Mesenteric fat pad (tissue), 1 donor: ENCODE measurements at regions not wholly inside any gene's neighbourhood (a gene's known extent, or its start where the extent isn't known, plus 50 kb on each side); places are given as distances from the start of the nearest gene placed in this dataset.

Source experiments
- DNase-seq: peaks from one replicate; pipeline ENCODE4 v3.0.0-alpha.2; 2020; ENCODE audit warnings: low spot score
- donor health status: DM: yes; HTN: yes; CAD: no.

DNA sequence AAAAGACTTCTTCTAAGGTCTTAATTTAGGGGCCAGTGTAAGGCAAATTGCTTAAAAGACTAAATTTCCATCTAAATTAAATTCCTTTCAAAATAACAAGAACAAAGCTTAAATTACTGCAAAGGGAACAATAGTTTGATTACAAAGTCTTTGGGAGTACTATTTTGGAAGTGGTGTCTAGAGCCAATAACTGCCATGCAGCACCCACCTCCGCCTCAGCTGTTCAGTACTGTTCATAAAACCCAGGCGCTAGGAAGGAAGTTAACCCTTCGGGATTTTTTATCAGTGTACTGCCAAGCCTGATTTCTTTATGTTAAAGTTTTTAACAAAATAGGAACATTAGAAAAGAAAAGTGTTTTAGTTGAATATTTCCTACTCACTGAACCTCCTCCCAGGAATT lies 210.1 kb downstream of the LIG4 start:
- DNase-seq, result no peak

DNA sequence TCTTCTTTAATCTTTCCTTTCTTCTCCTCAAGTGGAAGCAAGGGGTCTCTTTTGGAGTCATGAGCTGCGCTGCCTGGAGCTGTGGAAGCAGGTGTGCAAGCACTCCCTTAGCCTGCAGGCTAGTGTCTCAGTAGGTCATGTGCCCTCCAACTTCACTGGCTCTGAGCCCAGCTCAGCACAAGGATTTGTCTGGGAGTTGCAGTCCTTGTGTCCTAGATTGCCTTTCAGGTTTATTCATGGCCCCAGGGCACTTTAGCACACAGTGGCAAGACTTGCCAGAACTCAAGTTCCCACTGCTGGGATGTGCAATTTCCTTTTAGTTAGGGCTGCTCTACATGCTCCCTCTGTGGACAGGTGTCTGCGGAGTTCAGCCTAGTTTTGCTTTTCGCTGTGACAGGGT lies 211.7 kb downstream of the LIG4 start:
- no peak for DNase-seq

DNA sequence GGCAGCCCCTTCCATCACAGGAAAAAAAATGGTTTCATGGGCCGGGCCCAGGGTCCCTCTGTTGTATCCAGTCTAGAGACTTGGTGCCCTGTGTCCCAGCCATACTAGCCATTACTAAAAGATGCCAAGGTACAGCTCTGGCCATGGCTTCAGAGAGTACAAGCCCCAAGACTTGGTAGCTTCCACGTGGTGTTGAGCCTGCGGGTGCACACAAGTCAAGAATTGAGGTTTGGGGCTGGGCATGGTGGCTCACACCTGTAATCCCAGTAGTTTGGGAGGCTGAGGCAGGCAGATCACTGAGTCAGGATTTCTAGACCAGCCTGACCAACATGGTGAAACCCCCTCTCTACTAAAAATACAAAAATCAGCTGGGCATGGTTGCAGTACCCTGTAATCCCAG lies 214.3 kb downstream of the LIG4 start:
- no peak for DNase-seq

DNA sequence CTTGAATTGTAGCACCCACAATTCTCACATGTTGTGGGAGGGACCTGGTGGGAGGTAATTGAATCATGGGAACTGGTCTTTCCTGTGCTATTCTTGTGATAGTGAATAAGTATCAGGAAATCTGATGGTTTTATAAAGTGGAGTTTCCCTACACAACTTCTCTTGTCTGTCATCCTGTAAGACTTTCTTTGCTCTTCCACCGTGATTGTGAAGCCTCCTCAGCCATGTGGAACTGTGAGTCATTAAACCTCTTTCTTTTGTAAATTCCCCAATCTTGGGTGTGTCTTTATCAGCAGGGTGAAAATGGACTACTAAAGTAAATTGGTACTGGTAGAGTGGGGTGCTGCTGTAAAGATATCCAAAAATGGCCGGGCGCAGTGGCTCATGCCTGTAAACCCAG lies 215.6 kb downstream of the LIG4 start:
- DNase-seq, result no peak

DNA sequence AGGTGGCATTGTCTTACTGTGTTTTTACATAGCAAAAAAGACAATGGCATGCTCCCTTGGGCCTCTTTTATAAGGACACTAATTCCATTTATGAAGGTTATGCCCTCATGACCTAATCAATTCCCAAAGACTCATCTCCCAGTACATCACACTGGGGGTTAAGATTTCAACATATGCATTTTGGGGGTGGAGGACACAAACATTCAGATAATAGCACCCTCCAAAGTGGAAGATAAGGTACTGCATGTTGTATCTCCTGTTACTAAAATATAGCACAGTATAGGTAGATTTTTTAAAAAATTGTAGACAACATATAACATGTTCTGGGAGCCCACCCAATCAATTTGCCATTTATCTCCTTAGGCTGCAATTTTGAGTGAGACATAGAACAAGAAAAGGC lies 221.2 kb downstream of the LIG4 start:
- no peak for DNase-seq

DNA sequence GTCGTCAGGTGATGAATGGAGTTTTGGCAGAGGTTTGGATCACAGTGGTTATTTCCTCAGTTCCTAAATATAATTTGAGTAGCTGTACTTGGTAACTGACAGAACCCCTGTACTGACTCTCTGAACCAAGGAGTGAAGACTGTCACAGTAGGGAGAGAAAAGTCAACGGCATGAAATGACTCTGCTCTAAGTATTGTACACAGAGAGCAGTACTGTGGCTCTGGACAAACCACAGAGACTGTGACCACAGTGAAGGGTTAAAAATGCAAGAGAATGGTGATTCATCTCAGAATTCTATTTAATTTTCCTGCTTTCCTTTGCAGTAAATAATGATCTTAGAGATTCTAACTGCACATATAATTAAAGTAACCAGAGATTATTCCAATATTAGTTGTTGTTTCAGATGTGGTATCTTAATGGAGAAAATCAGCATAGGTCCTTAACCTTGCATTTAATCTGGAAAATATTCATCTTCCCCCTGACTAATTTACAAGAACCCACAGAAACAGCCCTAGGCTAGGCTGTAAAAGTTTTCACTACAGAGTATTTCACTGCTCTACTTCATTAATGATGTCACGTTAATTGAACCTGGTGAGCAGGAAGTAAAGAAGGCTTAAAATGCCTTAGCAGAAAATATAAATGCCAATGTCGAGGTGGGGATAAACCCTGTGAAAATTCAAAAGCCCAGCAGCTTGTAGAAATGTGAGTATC lies 221.9 kb downstream of the LIG4 start:
- DNase-seq, result no peak

DNA sequence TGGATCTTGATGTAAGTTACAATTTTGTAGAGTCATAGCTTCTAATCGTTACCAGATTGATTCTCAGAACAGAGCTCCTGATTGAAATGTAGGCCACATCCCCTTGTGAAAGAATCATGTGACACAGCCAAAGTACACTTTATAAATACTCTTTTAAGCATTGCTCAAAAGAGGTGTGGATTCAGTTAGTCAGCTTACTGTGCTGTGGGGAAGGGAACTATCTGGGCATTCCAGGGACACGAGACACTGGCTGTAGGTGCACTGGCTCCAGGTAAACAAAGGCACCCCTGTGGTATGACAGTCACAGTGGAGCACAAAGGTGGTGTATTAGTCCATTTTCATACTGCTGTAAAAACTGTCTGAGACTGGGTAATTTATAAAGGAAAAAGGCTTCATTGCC lies 222.8 kb downstream of the LIG4 start:
- DNase-seq, result no peak

DNA sequence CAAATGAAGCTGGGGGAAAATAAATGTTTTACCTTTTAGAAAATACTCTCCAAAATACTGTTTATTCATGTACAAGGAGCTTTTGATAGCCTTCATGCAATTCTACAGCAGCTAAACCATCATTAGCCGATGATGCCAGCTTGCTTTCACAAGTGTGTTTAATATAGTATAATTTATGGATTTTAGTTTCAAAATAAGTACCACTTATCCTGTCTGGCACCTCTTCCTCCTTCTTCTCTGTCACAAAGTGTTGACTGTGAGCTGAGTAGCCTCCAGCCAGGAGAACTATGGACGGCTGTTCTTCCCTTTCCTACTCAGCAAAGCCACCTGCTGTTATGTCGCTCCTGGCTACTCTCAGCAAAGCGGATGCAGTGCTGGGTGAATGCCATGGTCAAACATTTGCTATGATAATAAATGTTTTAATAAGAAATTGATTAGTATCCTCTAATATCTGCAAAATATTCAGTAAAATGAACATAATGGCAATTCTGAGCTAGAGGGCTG lies 238.2 kb downstream of the LIG4 start:
- no peak for DNase-seq

DNA sequence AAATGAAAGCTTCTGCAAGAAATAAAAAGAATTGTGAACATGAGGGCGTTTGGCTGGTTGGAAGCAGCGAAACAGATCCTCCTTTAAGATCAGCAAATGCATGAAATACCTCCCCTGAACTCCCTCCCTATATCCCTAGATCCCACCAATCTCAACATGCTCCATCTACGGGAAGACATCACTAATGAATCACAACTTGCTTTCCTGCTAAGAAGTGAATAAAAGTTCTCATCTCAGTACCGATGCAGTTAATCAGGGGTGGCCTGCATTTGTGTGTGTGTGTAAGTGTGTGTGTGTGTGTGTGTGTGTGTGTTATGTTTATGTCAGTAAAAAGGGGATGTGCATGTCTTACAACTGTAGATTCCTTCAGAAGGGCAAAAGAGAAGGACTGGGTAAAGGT lies 238.7 kb downstream of the LIG4 start:
- DNase-seq, result no peak

DNA sequence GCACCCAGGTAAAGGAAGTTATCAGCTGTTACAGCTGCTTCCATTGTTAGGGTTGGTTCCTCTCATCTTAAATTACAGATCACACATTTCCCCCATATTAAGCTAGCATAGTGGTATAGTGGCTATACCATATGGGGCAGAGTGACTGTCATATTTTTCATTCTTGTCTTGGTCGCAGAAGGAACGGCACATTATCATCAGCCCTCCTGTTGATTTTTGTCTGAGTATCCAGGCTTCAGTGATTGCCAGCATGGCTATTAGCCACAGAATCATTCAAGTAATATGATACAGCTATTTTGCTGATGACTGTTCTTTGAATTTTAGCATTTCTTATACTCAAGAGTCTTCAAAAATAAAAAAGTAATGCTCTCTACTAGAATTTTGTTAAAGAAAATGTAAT lies 240.9 kb downstream of the LIG4 start:
- no peak for DNase-seq

DNA sequence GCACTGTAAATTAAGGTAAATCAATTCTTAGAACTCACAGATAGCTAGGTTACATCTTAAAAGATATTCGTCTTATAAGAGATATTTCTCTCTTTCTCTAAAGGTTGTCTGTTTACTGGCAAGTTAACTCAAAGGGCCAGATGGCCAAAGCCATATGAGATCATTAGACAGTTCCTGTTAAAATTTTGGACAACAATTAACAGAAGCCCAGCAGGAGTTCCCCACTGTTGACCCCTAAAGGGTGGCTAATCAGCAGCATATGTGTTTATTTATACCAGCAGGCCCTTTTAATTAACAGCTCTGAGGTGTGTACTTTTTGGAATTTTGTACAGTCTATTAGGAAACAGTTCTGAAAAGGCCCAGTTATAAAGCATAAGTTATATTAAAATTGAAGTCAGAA lies 245.8 kb downstream of the LIG4 start:
- no peak for DNase-seq

DNA sequence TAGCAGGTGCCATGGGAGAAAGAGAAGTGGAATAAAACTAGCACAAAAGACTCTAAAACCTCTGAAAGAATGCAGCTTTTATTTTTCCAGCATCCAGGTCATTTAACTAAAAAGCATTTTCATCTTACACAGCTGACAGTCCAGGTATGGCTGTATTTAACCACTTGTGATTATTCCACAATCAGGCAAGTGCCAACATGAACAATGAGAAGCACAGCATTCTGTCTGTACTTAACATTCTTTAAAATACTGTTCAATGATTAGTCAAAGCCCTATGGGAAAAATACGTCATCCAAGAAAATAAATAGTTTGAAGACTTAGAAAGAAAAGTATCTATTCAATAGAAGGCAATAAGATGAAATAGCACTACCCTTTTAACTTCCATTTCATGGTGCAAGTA lies 246.9 kb downstream of the LIG4 start:
- DNase-seq, result no peak

DNA sequence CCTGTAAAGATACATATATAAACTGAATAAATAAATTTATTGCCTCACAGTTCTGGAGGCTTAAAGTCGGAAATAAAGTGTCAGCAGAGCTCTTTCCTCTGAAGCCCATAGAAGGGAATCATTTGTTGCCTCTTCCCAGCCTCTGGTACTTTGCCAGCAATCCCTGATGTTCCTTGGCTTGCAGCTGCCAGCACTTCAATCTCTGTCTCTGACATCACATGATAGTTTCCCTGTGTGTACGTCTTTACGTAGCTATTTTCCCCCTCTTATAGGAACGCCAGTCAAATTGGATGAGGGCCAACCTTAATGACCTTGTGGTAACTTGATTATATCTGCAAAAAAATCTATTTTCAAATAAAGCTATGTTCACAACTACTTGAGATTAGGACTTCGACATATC lies 250.9 kb downstream of the LIG4 start:
- no peak for DNase-seq

DNA sequence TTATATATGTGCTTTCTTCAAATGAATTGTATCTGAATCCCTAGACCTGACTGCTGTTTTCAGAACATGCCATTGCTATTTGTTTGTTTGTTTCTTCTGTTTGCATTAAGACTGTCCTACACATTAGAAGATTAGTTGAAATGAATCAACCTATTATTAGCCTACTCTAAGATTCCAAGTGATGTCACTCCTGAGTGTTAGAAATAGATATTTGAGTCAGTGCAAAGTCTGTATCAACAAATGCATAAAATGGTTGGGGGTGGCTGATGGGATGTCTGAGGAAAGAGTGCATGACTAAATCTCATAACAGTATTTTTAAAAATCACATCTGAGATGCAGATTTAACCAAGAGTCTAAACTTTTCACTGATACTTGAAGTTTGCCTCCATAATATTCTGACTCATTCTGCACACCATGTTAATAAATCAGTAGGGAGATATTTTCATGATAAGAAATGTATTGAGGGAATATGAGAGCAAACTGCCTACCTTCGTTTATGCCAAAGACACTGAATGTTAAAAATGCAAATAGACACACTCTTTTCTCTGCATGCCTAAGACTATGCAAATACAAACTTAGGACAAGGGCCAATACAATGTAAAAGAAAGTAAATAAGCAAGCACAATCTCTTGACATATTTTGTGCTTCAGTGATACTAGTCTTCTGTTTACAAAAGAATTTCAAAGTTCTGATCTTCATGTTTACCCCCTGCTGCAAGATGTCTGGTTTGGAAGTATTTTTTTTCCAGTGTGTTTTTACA lies 253.3 kb downstream of the LIG4 start:
- DNase-seq, result no peak

DNA sequence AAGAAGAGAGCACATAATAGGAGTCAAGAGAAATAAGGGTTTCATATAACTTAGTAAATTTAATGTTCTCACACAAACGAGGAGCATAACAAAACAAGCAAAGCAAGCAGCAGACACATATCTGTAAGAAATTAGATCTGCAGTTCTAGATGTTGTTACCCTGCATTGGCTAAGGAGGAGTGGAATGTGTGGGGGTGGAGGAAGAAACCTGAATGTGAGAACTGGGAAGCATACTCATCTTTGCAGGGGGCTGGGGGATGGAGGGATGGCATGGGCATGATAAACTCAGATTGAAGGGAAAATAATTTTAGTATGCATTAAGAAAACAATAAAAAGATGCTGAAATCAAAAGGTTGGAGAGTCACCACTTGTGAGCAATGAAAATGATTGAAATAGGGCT lies 255.0 kb downstream of the LIG4 start:
- DNase-seq, result no peak

DNA sequence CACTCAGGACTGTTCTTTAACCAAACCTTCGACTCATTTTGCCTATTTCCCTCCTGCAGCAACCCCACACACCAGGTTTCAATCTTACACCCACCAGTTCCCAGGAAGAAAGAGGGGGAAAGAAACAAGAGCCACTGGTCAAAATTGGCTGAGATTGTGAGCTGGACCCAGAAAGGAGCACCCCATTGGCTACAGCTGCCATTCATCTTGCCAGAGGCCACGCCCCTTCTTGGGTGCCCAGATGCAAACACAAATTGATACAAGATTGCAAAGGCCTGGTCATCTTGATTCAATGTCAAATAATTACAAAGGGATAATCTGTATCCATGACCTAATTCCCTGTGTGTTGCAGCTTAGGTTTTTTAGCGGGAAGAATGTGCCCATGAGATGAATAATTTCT lies 258.4 kb downstream of the LIG4 start:
- no peak for DNase-seq

DNA sequence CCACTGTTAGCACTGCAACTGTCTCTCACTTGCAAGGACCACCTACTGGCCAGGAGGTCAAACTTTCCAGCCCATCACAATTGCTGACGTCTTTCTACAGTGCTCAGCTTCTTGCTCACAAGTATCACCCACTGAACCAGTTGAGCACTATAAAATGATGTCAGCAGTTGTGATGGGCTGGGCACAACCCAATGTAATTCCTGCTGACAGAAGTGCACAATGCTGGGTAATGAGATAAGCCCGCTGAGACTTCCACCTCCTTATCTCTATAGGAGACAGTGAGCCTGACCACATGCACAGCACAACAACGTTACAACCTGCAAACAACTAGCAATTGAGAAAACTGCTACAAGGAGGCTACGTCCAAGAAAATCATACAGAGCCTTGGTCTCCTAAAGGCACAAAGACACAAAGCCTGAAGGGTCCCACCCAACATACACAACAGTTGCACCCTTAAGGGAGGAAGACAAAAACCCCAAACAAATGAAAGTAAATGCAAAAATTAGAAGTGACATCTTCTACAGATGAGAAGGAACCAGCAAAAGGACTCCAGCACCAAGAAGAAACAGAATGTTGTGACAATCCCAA lies 273.2 kb downstream of the LIG4 start:
- DNase-seq, result no peak

DNA sequence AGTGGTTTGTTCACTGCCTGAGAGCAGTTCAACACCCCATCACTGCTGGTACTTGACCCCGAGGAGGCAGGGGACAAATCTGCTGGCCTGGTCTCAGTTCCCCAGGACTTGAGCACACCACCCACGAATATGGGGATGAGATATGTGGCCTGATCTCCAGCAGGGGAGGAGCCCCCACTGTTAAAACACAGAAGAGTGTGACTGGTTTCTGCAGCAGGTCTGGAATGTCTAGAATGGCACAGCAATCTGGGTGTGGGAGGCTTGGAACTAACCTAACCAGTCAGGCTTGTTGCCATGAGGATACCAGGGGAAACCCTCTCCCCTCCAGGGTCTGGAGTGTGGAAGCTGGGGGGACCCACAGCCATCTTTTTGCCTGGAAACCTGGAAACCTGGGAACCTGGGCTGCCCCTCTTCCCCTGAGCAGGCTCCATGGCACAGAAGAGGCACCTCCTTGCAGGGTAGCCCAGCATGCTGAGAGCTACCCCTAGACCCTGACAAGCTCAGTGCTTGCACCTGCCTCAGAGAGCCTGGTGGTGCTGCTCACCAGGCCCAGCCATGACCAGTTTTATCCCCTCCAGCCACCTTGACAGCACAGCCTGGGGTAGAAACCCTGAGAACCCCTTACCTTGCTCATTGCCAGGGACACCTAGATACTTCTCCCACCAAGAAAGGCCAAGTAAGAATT lies 273.8 kb downstream of the LIG4 start:
- no peak for DNase-seq

DNA sequence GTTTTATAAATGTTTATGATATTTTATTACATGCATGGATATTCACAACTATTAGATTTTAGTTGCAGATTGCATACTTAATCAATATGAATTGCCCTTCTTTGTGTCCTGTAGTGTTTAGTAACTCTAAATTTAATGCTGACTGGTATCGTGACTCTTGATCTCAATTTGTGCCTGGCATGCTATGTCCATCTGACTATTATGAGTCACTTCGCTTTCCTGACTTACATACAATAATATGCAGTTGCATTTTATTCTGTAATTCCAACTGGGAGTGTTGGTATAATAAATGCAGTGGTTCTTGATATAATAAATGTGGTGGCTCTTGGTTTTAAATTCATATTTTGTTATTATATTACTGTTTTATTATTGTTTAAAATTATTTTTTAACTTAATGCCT lies 277.5 kb downstream of the LIG4 start:
- no peak for DNase-seq

DNA sequence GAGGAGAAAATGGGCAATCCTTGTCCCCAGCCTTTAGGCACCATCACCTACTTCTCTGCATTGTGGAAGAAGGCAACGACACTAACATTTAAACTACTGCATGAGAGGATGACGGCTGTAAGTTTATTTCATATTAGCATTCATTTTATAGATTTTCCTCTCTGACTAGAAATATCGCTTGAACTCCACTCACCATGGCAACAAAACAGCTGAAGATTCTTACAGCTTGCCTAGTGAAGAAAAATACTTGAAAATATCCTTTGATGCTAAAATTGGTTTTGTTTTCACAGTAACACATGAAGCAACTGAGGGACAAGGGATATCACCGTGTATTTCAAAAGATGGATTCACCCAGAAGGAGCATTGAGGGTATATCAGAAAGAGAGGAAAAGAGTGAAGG lies 284.3 kb downstream of the LIG4 start:
- no peak for DNase-seq

DNA sequence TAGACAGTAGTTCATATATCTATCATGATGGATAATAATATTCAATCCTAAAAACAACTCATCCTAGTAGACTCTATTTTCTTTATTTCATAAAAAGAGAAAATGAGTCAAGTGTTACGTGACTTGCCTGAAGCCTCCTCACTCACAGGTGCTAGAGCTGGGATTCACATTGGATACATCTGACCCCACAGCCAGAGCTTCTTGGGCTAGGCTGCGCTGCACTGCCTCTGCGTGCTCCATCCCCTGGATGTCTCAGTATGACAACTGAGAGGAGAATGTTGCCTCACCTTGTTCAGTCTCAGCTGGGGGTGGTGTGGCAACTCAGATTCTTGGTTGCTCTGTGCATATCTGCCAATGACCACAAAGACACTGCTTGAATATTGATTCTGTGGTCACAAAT lies 286.6 kb downstream of the LIG4 start:
- no peak for DNase-seq

DNA sequence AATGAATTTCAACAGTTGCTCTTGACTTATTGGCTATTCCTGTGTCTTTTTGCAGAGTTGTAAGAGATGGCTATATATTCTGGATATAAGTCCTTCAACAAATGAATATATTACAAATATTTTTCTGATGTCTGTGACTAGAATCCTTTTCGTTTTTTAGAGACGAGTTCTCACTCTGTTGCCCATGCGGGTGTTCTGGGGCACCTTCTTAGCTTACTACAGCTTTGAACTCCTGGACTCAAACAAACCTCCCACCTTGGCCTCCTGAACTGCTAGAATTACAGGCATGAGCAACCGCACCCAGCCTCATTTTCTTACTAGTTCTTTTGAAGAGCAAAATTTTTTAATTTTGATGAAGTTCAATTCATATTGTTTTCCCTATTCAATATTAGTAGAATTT lies 287.8 kb downstream of the LIG4 start:
- no peak for DNase-seq
